Cardiac muscle cell (in vitro differentiated cells and primary cell): ENCODE measurements at regions not wholly inside any gene's neighbourhood (a gene's known extent, or its start where the extent isn't known, plus 50 kb on each side); places are given as distances from the start of the nearest gene placed in this dataset.
"Not testable (repeated sequence)": the region's sequence is repeated elsewhere in the genome, so short reads cannot be mapped to it uniquely, and the experiment has no call there.

Experiments used
- DNase-seq, 2 donors: peaks; one replicate each; pipeline versions ENCODE4 v3.0.0 to v3.0.0-alpha.2; 2010 to 2017; ENCODE audit warnings: low read depth in 1 of 2, low spot score in 1 of 2
- H3K27ac ChIP-seq: fragments of 200-600 bp; sonication (generic); 2 replicates; pipeline ENCODE4 v1.5.1; 2016
- H3K27me3 ChIP-seq: fragments of 200-600 bp; sonication (generic); 2 replicates; pipeline ENCODE4 v1.6.0; 2016; ENCODE audit warnings: control low read depth
- H3K36me3 ChIP-seq: fragments of 200-600 bp; sonication (generic); 2 replicates; pipeline ENCODE4 v1.5.1; 2016; ENCODE audit warnings: control low read depth
- H3K4me1 ChIP-seq: fragments of 200-600 bp; sonication (generic); 2 replicates; pipeline ENCODE4 v1.8.1; 2017; ENCODE audit warnings: low read depth, mild to moderate bottlenecking, mixed run types
- H3K4me3 ChIP-seq: fragments of 200-600 bp; sonication (generic); 2 replicates; pipeline ENCODE4 v1.5.1; 2016; ENCODE audit warnings: mild to moderate bottlenecking
- H3K9me3 ChIP-seq: fragments of 200-600 bp; sonication (generic); 2 replicates; pipeline ENCODE4 v1.5.1; 2017; ENCODE audit warnings: low read depth, mild to moderate bottlenecking, control low read depth
- CTCF ChIP-seq: IDR thresholded peaks from 2 replicates; pipeline ENCODE4 v1.5.1; 2012; ENCODE audit warnings: low read depth, mild to moderate bottlenecking, low read length

GRCh38 chr13:50650592-50651504 lies 192.6 kb downstream of the DLEU7 start:
- Histone ChIP-seq H3K27me3 (no peaks in the 10 kb centered on the region), H3K36me3 (no peaks in the 10 kb centered on the region), H3K9me3 (no peaks in the 10 kb centered on the region), H3K4me1 (no peaks in the 10 kb centered on the region), H3K27ac (no peak overlapping the region), H3K4me3 (no peak overlapping the region)
- no peak for TF ChIP-seq CTCF
- DNase-seq = no peak

GRCh38 chr13:50651922-50652321 lies 191.6 kb downstream of the DLEU7 start:
- no peak overlapping the region for H3K27ac ChIP-seq
- no peak overlapping the region for H3K4me3 ChIP-seq
- no peak for DNase-seq
- no peak for TF ChIP-seq CTCF
- H3K9me3 ChIP-seq = no peaks in the 10 kb centered on the region
- no peaks in the 10 kb centered on the region for H3K36me3 ChIP-seq
- H3K27me3 ChIP-seq = no peaks in the 10 kb centered on the region
- no peaks in the 10 kb centered on the region for H3K4me1 ChIP-seq

GRCh38 chr13:50654331-50654730 lies 189.2 kb downstream of the DLEU7 start:
- no peak overlapping the region for H3K4me3 ChIP-seq
- no peak for TF ChIP-seq CTCF
- H3K27me3 ChIP-seq = no peaks in the 10 kb centered on the region
- no peaks in the 10 kb centered on the region for H3K36me3 ChIP-seq
- no peak overlapping the region for H3K27ac ChIP-seq
- H3K4me1 ChIP-seq = no peaks in the 10 kb centered on the region
- DNase-seq = no peak
- H3K9me3 ChIP-seq = no peaks in the 10 kb centered on the region

GRCh38 chr13:50661881-50662280 lies 181.6 kb downstream of the DLEU7 start:
- H3K27ac ChIP-seq, H3K4me1 ChIP-seq: not testable (repeated sequence)

GRCh38 chr13:50664951-50665350 lies 178.5 kb downstream of the DLEU7 start:
- no peak for DNase-seq

More at GRCh38 chr13:50661881-50662280, 181.6 kb downstream of the DLEU7 start:
- H3K9me3 ChIP-seq, H3K4me3 ChIP-seq, DNase-seq, H3K27me3 ChIP-seq, H3K36me3 ChIP-seq: not testable (repeated sequence)

More at GRCh38 chr13:50664951-50665350, 178.5 kb downstream of the DLEU7 start:
- Histone ChIP-seq H3K27me3 (no peaks in the 10 kb centered on the region), H3K36me3 (no peaks in the 10 kb centered on the region), H3K9me3 (no peaks in the 10 kb centered on the region), H3K4me1 (no peaks in the 10 kb centered on the region), H3K4me3 (no peak overlapping the region), H3K27ac (no peak overlapping the region)
- TF ChIP-seq CTCF = no peak
